HCT116 (cell line): ENCODE measurements at regions not wholly inside any gene's neighbourhood (a gene's known extent, or its start where the extent isn't known, plus 50 kb on each side); places are given as distances from the start of the nearest gene placed in this dataset.

Source experiments
- POLR2A ChIP-seq: IDR thresholded peaks from 2 replicates; pipeline ENCODE4 v1.7.0; 2011; ENCODE audit warnings: borderline replicate concordance; ENCODE audit not compliant: insufficient read depth, insufficient read length; ENCODE audit errors: extremely low read depth
- POLR2AphosphoS5 ChIP-seq: IDR thresholded peaks from 2 replicates; pipeline ENCODE4 v1.6.1; 2011; ENCODE audit warnings: mild to moderate bottlenecking, low read depth, low read length, moderate library complexity
- TCF7L2 ChIP-seq: IDR thresholded peaks from 2 replicates; pipeline ENCODE4 v1.7.0; 2011; ENCODE audit warnings: borderline replicate concordance, inconsistent platforms; ENCODE audit not compliant: insufficient read depth, insufficient read length; ENCODE audit errors: extremely low read depth
- TF ChIP-seq, protein P1 (sequence below), 3 experiments: fragments of 200-600 bp in 1 of 3; sonication (generic) in 1 of 3; IDR thresholded peaks in 2 of 3; conservative IDR thresholded peaks in 1 of 3; 2 replicates each; pipeline ENCODE4 v1.5.1; 2012 to 2017; ENCODE audit warnings: low read depth in 2 of 3, low read length in 2 of 3, antibody characterized with exemption in 1 of 3, borderline replicate concordance in 1 of 3, control low read depth in 1 of 3, mild to moderate bottlenecking in 1 of 3, mixed read lengths in 1 of 3, mixed run types in 1 of 3, moderate library complexity in 1 of 3; ENCODE audit not compliant: insufficient read depth in 1 of 3

DNA sequence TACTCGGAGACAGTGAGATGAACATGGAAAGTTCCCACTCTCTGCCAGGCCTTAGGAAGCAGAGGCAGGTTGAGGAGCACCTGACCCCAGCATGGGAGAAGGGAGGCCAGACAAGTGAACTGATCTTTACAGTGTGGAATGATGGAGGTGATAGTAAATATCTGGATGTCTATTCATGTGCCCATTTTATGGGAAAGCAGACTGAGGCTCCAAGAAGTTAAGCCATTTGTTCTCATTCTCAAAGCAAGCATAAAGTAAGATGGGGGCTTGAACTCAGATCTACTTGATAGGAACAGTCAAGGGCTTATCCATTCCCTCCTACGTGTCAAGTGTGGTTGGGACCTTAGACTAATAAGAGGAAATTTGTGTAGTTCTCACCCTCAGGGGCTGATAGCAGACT is 461.5 kb downstream of the MN1 start:
- TF ChIP-seq POLR2AphosphoS5 (no peak), POLR2A (no peak), TCF7L2 (no peak)
- TF ChIP-seq, protein P1, sequence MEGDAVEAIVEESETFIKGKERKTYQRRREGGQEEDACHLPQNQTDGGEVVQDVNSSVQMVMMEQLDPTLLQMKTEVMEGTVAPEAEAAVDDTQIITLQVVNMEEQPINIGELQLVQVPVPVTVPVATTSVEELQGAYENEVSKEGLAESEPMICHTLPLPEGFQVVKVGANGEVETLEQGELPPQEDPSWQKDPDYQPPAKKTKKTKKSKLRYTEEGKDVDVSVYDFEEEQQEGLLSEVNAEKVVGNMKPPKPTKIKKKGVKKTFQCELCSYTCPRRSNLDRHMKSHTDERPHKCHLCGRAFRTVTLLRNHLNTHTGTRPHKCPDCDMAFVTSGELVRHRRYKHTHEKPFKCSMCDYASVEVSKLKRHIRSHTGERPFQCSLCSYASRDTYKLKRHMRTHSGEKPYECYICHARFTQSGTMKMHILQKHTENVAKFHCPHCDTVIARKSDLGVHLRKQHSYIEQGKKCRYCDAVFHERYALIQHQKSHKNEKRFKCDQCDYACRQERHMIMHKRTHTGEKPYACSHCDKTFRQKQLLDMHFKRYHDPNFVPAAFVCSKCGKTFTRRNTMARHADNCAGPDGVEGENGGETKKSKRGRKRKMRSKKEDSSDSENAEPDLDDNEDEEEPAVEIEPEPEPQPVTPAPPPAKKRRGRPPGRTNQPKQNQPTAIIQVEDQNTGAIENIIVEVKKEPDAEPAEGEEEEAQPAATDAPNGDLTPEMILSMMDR (IDR thresholded peaks at IDR 0.05 in 2 of 3, conservative IDR thresholded peaks at IDR 0.05 in 1 of 3; ENCODE audit: borderline replicate concordance in 1 of 3, insufficient read depth in 1 of 3, low read depth in 2 of 3, low read length in 2 of 3) = no peak
